ENCODE measurements at regions not wholly inside any gene's neighbourhood (a gene's known extent, or its start where the extent isn't known, plus 50 kb on each side); places are given as distances from the start of the nearest gene placed in this dataset.

DNA sequence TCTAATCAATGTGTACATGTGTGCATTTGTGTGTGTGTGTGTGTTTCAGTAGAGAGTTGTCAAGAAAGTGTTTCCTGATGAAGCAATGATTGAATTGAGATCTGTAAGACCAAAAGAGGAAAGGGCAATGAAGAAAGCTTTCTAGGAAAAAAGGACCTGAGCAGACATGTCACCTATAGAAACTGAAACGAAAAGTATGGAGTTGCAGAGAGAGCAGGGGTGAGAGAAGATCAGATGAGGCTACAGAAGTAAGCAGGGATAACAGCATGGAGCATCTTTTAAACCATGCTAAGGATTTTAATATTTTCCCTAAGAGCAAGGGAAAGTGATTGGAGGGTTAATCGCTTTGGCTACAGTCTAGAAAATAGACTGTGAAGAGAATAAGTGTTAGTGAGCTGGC lies 1459.4 kb upstream of the TENM4 start:
- TF ChIP-seq, protein P1, sequence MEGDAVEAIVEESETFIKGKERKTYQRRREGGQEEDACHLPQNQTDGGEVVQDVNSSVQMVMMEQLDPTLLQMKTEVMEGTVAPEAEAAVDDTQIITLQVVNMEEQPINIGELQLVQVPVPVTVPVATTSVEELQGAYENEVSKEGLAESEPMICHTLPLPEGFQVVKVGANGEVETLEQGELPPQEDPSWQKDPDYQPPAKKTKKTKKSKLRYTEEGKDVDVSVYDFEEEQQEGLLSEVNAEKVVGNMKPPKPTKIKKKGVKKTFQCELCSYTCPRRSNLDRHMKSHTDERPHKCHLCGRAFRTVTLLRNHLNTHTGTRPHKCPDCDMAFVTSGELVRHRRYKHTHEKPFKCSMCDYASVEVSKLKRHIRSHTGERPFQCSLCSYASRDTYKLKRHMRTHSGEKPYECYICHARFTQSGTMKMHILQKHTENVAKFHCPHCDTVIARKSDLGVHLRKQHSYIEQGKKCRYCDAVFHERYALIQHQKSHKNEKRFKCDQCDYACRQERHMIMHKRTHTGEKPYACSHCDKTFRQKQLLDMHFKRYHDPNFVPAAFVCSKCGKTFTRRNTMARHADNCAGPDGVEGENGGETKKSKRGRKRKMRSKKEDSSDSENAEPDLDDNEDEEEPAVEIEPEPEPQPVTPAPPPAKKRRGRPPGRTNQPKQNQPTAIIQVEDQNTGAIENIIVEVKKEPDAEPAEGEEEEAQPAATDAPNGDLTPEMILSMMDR (IDR thresholded peaks at IDR 0.05; ENCODE audit: insufficient read depth, low read length) = no peak
- TF ChIP-seq POLR2AphosphoS5 (IDR thresholded peaks at IDR 0.05; ENCODE audit: low read depth) = no peak
- TF ChIP-seq, protein P2, sequence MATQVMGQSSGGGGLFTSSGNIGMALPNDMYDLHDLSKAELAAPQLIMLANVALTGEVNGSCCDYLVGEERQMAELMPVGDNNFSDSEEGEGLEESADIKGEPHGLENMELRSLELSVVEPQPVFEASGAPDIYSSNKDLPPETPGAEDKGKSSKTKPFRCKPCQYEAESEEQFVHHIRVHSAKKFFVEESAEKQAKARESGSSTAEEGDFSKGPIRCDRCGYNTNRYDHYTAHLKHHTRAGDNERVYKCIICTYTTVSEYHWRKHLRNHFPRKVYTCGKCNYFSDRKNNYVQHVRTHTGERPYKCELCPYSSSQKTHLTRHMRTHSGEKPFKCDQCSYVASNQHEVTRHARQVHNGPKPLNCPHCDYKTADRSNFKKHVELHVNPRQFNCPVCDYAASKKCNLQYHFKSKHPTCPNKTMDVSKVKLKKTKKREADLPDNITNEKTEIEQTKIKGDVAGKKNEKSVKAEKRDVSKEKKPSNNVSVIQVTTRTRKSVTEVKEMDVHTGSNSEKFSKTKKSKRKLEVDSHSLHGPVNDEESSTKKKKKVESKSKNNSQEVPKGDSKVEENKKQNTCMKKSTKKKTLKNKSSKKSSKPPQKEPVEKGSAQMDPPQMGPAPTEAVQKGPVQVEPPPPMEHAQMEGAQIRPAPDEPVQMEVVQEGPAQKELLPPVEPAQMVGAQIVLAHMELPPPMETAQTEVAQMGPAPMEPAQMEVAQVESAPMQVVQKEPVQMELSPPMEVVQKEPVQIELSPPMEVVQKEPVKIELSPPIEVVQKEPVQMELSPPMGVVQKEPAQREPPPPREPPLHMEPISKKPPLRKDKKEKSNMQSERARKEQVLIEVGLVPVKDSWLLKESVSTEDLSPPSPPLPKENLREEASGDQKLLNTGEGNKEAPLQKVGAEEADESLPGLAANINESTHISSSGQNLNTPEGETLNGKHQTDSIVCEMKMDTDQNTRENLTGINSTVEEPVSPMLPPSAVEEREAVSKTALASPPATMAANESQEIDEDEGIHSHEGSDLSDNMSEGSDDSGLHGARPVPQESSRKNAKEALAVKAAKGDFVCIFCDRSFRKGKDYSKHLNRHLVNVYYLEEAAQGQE (IDR thresholded peaks at IDR 0.05; ENCODE audit: insufficient replicate concordance, low read depth) = no peak
- TF ChIP-seq GABPA (IDR thresholded peaks at IDR 0.05; ENCODE audit: low read depth) = no peak

Measured in HL-60 (cell line).